GM12872 (cell line): ENCODE measurements at regions not wholly inside any gene's neighbourhood (a gene's known extent, or its start where the extent isn't known, plus 50 kb on each side); places are given as distances from the start of the nearest gene placed in this dataset.

ENCODE experiments used
- CTCF ChIP-seq: IDR thresholded peaks from 3 replicates; pipeline ENCODE4 v1.5.1; 2011; ENCODE audit warnings: low read depth, mild to moderate bottlenecking, low read length, moderate library complexity; ENCODE audit not compliant: insufficient read depth

DNA sequence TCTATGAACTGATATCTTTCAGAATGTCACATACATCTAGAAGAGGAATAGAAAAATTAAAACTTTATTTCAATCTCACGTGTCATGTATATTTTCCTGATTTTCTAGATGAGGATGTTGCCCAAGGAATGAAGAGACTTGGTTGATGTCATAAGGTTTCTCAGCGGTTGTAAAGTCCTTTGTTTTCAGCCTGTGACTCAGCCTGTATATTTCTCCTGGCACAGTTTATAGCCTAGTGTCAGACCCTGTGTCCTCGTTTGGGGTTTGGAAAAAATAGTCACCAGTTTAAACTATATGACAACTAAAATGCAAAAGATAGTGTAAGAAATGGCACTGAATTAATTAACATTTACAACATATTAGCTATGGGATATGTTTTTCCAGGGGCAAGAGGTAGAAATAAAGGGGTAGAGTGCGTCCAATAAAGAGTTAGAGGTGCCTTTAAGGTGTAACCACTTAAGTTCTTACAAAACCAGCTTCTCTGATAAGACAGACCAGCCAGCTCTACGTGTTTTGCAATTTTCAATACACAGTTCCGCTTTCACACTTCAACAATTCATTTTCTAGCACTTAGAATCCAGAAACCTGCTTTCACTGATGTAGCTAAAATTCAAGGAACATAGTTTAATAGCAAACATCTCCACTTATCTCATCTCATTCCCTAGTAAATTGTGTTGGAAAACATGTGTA is 1432.6 kb upstream of the TENM4 start:
- TF ChIP-seq CTCF = no peak

GRCh38 chr11:80872116-80872728 is 1431.4 kb upstream of the TENM4 start:
- TF ChIP-seq CTCF = no peak

- TF ChIP-seq CTCF = no peak
Observed at GRCh38 chr11:80868831-80869230, 1428.0 kb upstream of the TENM4 start.

GRCh38 chr11:80862011-80862410 is 1421.2 kb upstream of the TENM4 start:
- no peak for TF ChIP-seq CTCF

DNA sequence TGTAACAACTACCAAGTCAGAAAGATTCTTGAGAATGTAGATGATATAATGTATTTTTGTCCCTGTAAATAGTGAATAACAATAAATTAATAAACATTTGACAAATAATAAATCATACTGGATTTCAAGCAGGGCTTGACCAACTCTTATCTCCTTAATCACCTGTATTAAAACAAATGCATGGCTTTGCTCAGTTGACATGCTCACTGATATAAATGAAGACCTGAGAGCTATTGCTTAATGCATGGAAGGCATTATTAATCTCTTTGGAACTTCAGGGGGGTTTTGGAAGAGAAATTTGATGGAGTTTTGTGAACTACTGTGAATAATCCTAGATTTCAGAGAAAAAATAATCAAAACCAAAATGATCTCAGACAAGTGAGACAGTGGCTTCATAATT is 1420.4 kb upstream of the TENM4 start:
- no peak for TF ChIP-seq CTCF

DNA sequence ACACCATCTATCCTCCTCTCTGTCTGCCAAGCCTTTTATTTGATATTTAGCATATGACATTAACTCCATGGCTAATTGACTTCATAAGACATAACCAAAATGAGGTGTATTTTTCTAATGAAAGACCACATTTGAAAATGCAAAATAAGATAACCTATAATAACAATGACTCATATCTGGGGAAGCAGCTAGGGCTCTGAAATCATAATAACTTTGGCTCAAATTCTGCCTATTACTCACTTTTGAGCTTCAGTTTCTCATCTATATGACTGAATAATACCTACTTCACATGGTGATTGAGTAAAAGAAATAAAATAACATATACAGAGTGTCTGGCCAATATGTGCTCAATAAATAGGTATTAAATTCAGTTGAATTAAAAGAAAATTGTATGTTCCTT is 1419.8 kb upstream of the TENM4 start:
- no peak for TF ChIP-seq CTCF

GRCh38 chr11:80856066-80856465 is 1415.2 kb upstream of the TENM4 start:
- no peak for TF ChIP-seq CTCF
